Limb (tissue), 2 donors: ENCODE measurements at regions not wholly inside any gene's neighbourhood (a gene's known extent, or its start where the extent isn't known, plus 50 kb on each side); places are given as distances from the start of the nearest gene placed in this dataset.

ENCODE experiments used
- DNase-seq, 2 donors: peaks; one replicate each; pipeline ENCODE4 v3.0.0-alpha.2; 2016; ENCODE audit errors: extremely low spot score in 2 of 2

DNA sequence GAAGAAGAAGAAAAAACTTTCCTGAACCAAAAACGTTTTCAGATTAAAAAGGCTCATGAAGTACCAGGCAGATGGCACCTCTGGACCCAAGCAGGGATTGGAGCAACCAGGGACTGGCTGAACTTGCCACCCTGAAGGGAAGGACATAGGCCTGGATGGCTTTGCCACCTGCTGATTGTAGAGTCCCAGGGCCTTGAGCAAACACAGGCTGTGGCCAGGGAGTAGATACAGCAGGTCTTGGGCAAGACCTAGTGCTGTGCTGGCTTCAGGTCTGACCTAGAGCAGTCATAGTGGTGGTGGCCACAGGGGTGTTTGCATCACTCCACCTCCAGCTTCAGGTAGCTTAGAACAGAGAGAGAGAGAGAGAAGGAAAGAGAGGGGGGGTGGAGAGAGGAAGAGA is 176.7 kb upstream of the FOXN2 start:
- no peak for DNase-seq

DNA sequence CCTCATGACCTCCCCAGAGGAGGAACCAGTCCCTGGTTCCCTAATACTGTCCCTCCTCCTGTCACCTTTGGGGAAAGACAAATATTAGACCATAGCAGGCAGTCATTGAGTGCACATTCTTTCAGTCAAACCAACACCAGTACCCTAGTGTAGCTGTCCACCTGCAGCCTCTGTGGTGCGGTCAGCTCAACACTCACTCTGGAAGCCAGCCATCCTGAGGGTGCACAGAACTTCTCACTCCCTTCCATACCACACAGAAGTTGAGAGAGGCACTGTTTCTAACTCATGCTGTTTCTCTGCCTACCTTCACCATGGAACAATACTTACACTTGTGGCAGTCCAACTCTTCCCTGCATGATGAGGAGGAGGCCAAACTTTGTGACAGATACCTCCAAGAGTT is 175.6 kb upstream of the FOXN2 start:
- no peak for DNase-seq

DNA sequence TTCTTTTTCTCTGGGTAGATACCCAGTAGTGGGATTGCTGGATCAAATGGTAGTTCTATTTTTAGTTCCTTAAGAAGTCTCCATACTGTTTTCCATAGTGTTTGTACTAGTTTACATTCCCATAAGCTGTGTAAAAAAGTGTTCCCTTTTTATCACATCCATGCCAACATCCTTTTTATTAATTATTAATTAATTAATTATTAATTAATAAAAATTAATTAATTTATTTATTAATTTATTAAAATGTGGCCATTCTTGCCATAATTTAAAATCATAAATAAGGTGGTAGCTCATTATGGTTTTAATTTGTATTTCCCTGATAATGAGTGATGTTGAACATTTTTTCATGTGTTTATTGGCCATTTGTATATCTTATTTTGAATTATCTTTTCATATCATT is 173.9 kb upstream of the FOXN2 start:
- DNase-seq: no peak

DNA sequence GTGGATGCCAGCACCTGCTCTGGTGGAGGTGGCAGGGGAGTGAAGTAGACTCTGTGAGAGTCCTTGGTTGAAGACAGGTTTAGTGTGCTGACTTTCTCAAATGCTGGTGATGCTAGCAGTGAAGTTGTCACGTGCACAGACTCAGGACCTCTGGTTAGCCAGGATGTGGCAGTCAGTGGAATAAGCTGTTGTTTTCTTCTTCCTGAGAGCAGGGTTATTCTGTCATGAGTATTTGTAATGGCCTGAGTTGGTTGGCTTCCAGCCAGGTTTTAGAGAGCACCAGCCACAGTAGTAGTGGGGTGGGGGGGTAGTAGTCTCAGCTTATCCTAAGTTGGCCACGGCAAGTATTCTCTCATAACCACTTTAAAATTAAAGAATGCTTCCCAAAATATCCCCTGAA is 169.7 kb upstream of the FOXN2 start:
- DNase-seq: peak in 1 of 2 donors; percentile 11

DNA sequence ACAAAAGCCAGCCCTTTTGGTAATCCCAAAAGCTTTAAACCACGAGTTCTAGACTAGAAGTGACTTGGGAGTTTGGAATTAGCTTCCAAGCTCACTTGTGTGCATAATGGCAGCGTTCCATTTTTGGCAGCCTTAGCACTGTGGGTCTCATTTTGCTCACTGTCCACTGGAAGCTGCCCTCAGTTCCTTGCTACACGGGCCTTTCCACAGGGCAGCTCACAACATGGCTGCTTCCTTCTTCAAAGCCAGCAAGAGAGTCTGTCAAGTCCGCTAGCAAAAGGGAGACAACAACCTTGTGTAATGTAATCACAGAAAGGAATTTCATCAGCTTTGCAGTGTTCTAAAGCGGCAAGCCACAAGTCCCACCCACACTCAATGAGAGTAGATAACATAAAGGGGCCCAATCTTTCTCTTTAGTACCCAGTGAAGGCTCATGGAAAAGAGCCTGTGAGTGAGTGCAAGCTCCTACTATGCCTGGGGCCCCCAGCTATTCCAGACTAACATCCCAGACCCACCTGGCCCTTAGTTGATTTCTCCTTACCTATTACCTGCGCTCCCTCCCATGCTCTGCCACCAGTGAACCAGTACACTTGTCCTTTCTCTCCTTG is 168.5 kb upstream of the FOXN2 start:
- no peak for DNase-seq

DNA sequence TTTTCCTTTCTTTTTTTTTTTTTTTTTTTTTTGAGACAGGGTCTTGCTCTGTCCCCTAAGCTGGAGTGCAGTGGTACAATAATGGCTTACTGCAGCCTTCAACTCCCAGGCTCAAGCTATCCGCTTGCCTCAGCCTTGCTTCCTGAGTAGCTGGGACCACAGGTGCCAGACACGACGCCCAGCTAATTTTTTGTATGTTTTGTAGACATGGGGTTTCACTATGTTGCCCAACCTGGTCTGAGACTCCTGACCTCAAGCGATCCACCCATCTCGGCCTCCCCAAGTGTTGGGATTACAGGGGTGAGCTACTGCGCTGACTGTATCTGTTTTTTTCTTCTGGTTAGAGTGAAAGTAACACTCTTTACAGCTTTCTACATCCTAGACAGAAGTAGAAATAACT is 167.9 kb upstream of the FOXN2 start:
- no peak for DNase-seq

DNA sequence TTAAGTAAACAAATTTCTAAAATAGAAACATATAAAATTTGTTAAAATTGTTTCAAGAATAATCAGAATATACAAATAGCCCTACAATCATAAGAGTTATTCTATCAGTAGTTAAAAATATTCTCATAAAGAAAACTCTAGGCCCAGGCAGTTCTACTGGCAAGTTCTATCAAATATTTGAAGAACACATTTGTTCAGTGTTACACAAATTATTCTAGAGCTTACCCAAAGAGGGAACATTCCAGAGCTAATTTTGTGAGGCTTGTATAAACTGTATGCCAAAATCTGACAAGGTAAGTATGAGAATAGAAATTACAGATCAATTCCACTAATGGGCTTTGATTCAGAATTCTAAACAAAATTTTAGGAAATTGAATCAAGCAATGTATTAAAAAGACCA is 166.8 kb upstream of the FOXN2 start:
- no peak for DNase-seq

DNA sequence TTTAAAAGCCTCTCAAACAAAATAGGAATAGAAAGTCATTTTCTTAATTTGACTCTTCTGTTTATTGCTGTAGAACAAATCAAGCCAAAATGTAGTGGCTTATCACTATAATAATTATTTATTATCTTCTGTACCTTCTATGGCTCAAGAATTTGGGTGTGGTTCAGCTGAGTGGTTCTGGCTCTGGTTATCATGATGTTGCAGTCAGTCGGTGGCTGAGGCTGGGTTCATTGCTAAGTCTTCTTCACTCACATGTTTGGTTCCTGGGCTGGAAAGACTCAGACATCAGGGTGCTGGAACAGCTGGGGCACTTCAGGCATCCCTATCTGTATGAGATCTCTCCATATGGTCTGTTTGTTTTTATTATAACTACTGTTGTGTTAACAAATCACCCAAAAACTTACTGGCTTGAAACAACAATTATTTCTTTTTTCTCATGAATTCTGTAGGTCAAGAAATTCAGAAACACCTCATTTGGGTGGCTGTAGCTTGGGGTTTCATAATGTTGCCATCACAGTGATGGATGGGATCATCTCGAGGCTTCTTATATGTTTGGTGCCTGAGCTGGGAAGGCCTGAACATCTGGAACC is 165.5 kb upstream of the FOXN2 start:
- no peak for DNase-seq

DNA sequence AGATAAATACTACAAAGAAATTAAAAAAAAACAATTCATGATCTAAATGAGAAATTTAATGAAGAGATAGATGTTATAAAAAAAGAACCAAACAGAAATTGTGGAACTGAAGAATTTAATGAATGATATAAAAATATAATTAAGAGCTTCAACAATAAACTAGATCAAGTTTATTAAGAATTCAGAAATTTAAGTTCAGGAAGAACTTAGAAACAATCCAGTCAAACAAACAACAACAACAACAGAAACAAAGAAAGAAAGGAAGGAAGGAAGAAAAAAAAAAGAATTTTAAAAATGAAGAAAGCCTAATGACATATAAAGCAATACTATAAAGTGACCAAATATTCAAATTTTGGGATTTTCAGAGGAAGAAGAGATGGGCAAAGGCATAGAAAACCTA is 157.3 kb upstream of the FOXN2 start:
- DNase-seq: no peak

DNA sequence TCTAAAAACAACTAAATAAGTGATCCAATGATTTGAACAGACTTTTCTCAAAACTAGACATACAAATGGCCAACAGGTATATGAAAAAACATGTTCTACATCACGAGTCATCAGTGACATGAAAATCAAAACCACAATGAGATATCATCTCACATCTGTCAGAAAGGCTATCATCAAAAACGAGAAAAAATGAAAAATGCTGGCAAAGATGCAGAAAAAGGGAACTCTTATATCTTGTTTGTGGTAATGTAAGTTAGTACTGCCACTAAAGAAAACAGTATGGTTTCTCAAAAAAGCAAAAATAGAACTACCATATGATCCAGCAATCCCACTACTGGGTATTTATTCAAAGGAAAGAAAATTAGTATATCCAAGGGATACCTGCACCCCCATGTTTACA is 152.9 kb upstream of the FOXN2 start:
- no peak for DNase-seq

DNA sequence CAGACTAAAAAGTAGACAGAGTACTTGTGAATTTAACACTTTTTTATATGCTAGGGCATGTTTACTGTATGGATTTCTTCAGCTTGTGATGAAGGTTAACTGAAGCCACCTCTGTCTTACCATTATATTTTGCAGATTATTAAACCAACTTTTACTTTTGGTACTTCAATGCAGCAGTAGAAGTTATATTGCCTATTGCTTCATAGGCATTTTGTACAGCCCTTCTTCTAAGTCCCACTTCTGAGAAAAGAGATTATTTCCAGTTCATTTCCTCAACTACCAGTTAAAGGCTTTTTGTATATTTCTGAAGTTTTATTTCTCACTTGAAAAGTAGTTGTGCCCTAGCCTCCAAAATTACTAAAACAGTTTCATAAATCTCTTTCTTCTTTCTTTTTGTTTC is 151.7 kb upstream of the FOXN2 start:
- no peak for DNase-seq

DNA sequence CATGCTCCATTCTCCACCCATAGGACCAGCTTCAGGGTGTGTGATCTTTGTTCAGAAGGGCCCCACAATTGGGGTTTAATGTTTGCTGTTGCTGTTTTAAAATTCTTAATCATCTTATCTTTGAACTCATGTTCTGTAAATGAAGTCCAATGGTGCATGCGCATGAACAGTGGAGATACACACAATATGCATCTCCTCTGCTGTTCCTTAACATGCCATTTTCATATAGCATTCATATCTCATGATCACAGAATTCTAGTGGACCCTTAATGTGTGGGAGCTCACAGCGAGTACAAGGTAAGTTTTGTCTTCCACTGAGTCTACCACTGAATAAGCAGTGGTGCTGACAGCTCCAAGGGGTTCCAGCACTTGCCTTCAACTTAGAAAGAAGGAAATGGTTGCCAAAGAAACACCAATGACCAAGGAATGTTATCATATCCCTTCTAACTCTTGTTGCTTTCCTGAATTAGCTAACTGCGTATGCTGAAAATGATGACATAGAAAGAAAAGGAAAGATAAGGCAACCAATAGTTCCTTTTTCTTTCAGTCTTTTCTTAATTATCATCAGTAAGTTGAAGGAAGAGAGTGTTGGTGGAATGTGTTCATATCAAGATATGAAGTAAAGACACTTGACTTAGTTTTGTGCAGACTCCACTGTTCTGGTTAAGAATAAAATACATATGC is 149.3 kb upstream of the FOXN2 start:
- no peak for DNase-seq

DNA sequence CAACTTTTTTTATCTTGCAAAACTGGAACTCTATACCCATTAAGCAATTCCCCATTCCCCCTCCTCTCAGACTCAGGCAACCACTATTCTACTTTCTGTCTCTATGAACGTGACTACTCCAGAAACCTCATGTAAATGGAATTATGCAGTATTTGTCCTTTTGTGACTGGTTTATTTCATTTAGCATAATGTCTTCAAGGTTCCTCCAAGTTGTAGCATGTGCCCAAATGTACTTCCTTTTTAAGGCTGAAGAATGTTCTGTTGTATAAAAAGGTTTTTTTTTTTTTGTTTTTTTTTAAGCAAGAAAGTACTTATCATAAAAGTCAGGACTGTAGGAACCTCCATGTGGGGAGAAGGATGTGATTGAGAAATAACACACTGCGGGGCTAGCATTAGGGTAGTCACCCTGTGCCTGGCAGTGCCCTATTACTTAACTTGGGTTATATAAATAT is 145.3 kb upstream of the FOXN2 start:
- no peak for DNase-seq

DNA sequence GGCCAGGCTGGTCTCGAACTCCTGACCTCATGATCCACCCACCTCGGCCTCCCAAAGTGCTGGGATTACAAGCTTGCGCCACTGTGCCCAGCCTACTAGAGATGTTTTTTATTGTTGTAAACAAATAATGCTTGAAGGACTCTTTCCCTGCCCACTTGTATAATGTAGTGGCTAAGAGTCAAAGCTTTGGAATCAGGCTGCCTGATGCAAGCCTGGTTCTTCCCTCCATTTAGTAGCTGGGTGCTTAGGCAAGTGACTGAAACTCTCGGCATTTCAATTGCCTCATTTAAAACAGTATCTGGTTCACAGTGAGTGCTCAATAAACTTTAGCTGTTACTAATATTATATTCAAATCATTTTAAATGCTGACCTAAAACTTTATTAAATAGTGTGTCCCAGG is 144.2 kb upstream of the FOXN2 start:
- no peak for DNase-seq

DNA sequence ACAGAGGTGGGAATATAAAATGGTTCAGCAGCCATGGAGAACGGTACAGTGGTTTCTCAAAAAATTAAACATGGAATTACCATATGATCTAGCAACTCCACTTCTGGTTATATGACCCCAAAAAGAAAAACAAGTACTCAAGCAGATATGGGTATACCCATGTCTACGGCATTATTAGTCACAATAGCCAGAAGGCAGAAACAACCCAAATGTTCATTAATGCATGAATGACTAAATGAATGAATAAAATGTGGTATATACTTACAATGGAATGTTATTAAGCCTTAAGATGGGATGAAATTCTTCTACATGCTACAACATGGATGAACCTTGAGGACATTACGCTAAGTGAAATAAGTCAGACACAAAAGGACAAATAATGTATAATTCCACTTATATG is 141.3 kb upstream of the FOXN2 start:
- no peak for DNase-seq

DNA sequence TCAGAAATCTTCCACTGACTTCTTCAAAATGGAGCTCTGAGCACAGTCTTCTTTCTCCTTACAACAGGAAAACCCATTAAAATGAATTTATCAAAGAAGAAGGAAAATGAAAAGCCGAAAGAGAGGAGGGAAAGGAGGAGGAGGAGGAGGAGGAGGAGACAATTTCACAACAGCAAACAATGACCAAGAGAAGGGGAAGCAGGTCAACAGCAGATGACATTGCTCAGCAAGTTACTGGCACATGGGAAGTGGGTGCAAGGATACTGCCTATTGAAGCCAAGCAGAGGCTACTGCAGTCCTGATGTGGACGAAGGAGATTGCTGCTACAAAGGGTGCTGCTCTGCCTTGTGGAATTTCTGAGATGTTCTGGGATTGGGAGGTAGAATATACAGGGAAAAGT is 140.0 kb upstream of the FOXN2 start:
- no peak for DNase-seq

DNA sequence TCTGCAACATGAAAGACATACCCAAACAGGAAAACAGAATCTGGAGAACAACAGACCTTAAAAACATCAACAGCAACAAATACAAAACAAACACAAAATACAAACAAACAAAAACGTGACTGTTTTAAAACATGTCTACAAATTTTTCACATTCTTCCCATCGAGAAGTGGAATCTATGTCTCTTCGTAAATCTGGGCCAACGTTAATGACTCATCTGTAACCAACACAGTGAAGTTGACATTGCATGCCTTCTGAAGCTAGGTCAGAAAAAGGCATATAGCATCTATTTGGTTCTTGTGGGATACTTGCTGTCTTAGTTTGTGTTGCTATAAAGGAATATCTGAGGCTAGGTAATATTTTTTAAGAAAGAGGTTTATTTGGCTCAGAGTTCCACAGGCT is 139.2 kb upstream of the FOXN2 start:
- DNase-seq: no peak

DNA sequence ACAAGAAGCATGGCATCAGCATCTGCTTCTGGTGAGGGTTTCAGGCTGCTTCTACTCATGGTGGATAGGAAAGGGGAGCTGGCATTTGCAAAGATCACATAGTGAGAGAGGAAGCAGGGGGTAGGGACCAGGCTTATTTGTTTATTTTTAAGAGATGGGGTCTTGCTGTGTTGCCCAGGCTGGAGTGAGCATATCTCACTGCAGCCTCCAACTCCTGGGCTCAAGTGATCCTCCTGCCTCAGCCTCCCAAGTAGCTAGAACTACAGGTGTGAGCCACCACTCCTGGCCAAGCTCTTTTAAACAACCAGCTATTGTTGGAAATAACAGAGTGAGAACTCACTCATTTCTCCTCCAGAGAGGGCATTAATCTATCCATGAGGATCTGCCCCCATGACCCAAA is 138.8 kb upstream of the FOXN2 start:
- DNase-seq: no peak

DNA sequence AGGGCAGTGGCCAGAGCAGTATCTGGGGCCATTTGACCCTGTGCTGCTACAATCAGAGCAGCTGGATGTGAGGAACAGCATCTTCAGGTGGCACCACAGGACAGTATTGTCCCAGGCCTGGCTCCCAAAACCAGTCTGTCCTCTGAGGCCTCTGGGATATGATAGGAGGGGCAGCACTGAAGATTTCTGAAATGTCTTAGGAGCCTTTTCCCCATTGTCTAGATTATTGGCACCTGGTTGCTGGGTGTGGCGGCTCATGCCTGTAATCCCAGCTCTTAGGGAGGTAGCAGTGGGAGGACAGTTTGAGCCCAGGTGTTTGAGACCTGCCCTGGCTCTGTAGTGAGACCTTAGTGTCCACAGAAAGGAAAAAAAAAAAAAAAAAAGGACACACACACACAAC is 137.6 kb upstream of the FOXN2 start:
- no peak for DNase-seq

DNA sequence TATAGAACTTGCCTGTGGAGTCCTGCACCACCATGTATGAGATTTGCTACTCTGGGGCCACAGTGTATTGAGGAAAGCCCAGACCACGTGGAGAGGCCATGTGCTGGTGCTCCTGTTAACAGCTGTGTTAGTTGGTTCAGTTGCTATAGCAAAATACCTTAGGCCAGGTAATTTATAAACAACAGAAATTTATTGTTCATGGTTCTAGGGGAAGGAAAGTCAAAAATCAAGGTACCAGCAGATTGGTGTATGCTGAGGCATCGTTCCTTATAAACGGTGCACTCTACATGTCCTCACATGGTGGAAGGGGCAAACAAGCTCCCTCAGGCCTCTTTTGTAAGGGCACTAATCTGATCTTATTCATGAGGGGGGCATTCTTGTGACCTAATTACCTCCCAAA is 135.9 kb upstream of the FOXN2 start:
- no peak for DNase-seq

DNA sequence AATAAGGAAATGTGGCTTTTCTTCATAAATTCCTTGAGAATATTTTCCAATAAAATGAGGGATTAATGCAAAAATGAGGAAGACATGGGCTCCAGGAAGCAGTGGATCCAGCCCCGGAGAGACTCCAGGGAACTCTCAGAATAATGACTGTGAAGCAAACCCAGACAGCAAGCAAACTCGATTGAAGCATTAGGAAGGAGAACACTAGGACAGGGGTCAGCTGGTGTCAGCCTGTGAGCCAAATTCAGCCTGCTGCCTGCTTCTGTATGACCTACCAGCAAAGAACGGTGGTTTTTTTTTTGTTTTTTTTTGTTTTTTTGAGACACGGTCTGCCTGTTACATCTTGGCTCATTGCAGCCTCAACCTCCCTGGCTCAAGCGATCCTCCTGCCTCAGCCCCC is 133.9 kb upstream of the FOXN2 start:
- DNase-seq: no peak

DNA sequence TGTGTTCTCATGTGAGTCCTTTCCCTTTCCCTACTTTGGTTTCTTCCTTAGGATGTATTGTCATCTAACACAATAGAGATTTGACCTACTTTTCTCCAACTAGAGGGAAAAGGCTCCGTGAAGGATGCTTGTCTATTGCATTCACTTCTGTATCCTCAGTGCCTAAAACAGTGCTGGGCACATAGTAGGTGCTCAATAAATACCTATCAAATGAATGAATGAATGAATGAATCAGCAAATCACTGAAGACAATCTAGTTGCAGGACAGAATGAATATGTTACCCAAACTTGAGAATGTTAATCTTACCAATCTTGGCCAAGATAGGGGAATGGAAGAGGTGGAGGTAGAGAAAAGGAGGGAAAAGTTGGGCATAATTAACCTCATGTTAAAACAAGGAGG is 131.2 kb upstream of the FOXN2 start:
- no peak for DNase-seq

DNA sequence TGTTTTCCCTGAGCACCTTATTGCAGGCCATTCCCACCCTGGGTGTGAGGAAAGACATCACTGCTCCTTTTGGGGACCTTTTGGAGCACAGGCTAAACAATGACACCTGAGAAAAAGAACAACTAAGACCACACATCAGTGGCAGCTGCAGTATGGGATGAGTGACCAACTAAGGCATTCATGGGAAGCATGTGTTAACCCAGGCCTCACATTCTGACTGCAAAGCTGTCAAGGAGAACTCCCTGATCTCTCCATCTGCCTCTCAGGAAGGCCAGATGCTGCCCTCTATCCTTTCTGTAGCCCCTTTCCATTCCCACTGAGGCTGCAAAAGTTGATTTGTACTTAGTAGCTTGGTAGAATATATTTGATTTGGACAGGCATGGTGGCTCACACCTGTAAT is 130.5 kb upstream of the FOXN2 start:
- DNase-seq: no peak
